WTC11 (cell line): ENCODE measurements at regions not wholly inside any gene's neighbourhood (a gene's known extent, or its start where the extent isn't known, plus 50 kb on each side); places are given as distances from the start of the nearest gene placed in this dataset.
"Not testable (repeated sequence)": the region's sequence is repeated elsewhere in the genome, so short reads cannot be mapped to it uniquely, and the experiment has no call there.

ENCODE experiments used
- ATAC-seq: fragments of 200-7000 bp; cut with Tn5 transposase; 2 replicates; pipeline ENCODE4 v1.10.0; 2021; ENCODE audit warnings: mild to moderate bottlenecking, moderate library complexity
- CTCF ChIA-PET: fragments of 300-600 bp; sonication (Branson Sonifier 250); formaldehyde crosslinking; loops from one replicate; lab custom pipeline; 2021; ENCODE audit warnings: antibody characterized with exemption; lab: Charles Lee
- POLR2A ChIA-PET: fragments of 350-600 bp; sonication (Branson Sonifier 250); formaldehyde crosslinking; loops from one replicate; lab custom pipeline; 2021; ENCODE audit warnings: antibody characterized with exemption; lab: Charles Lee
- DNase-seq: peaks from one replicate; pipeline ENCODE4 v3.0.0; 2021; ENCODE audit warnings: low spot score
- H3K27ac Mint-ChIP-seq: 2 replicates; pipeline ENCODE4 v1.8.0; 2021; ENCODE audit warnings: mixed read lengths
- H3K27me3 Mint-ChIP-seq: 2 replicates; pipeline ENCODE4 v1.8.0; 2021; ENCODE audit warnings: low read depth, mild to moderate bottlenecking, moderate library complexity, mixed read lengths
- H3K36me3 Mint-ChIP-seq: 2 replicates; pipeline ENCODE4 v1.8.0; 2021; ENCODE audit warnings: mixed read lengths
- H3K4me1 Mint-ChIP-seq: 2 replicates; pipeline ENCODE4 v1.8.0; 2022; ENCODE audit warnings: mixed read lengths
- H3K4me3 Mint-ChIP-seq: 2 replicates; pipeline ENCODE4 v1.8.0; 2021; ENCODE audit warnings: mild to moderate bottlenecking, moderate library complexity, mixed read lengths
- H3K9me3 Mint-ChIP-seq: 2 replicates; pipeline ENCODE4 v1.8.0; 2021; ENCODE audit warnings: mixed read lengths
- ARID4B ChIP-seq: sonication (generic); formaldehyde crosslinking; IDR thresholded peaks from 2 replicates; pipeline ENCODE4 v1.8.0; 2023; ENCODE audit warnings: missing genetic modification reagents, mild to moderate bottlenecking, borderline replicate concordance
- ATF2 ChIP-seq: sonication (generic); formaldehyde crosslinking; IDR thresholded peaks from 2 replicates; pipeline ENCODE4 v1.8.1; 2022; ENCODE audit warnings: low read depth, missing genetic modification reagents, borderline replicate concordance
- ATF3 ChIP-seq: sonication (generic); formaldehyde crosslinking; conservative IDR thresholded peaks from 2 replicates; pipeline ENCODE4 v1.8.1; 2022; ENCODE audit warnings: mild to moderate bottlenecking, missing genetic modification reagents
- CBFB ChIP-seq: sonication (generic); formaldehyde crosslinking; IDR thresholded peaks from 2 replicates; pipeline ENCODE4 v1.8.1; 2022; ENCODE audit warnings: mild to moderate bottlenecking, low read depth, missing genetic modification reagents
- CREM ChIP-seq: sonication (generic); formaldehyde crosslinking; IDR thresholded peaks from 2 replicates; pipeline ENCODE4 v1.8.1; 2022; ENCODE audit warnings: mild to moderate bottlenecking, missing genetic modification reagents, moderate library complexity
- GABPB1 ChIP-seq: sonication (generic); formaldehyde crosslinking; IDR thresholded peaks from 2 replicates; pipeline ENCODE4 v1.8.1; 2023; ENCODE audit warnings: mild to moderate bottlenecking, missing genetic modification reagents
- IRF2 ChIP-seq: sonication (generic); formaldehyde crosslinking; IDR thresholded peaks from 2 replicates; pipeline ENCODE4 v1.8.0; 2022; ENCODE audit warnings: low read depth, missing genetic modification reagents, borderline replicate concordance
- MXD4 ChIP-seq: fragments of 250-450 bp; sonication (Bioruptor Pico); IDR thresholded peaks from 2 replicates; pipeline ENCODE4 v1.8.0; 2021; ENCODE audit warnings: mild to moderate bottlenecking, moderate library complexity, borderline replicate concordance
- MYBL2 ChIP-seq: sonication (generic); formaldehyde crosslinking; IDR thresholded peaks from 2 replicates; pipeline ENCODE4 v1.8.1; 2023; ENCODE audit warnings: mild to moderate bottlenecking, moderate library complexity, missing genetic modification reagents
- NFE2L1 ChIP-seq: sonication (generic); formaldehyde crosslinking; IDR thresholded peaks from 2 replicates; pipeline ENCODE4 v1.8.1; 2023; ENCODE audit warnings: missing genetic modification reagents
- SOX15 ChIP-seq: fragments of 250-450 bp; sonication (Bioruptor Pico); IDR thresholded peaks from 2 replicates; pipeline ENCODE4 v1.9.0; 2021; ENCODE audit warnings: mild to moderate bottlenecking
- ZNF396 ChIP-seq: fragments of 250-450 bp; sonication (Bioruptor Pico); IDR thresholded peaks from 2 replicates; pipeline ENCODE4 v1.8.0; 2021; ENCODE audit warnings: mild to moderate bottlenecking, moderate library complexity, borderline replicate concordance
- ZNF416 ChIP-seq: fragments of 250-450 bp; sonication (Bioruptor Pico); IDR thresholded peaks from 2 replicates; pipeline ENCODE4 v1.9.0; 2021; ENCODE audit warnings: mild to moderate bottlenecking, inconsistent platforms
- ZNF532 ChIP-seq: fragments of 250-450 bp; sonication (Bioruptor Pico); IDR thresholded peaks from 2 replicates; pipeline ENCODE4 v1.9.0; 2021; ENCODE audit warnings: mild to moderate bottlenecking, borderline replicate concordance
- TF ChIP-seq, protein P1 (sequence below): sonication (generic); formaldehyde crosslinking; conservative IDR thresholded peaks from 2 replicates; pipeline ENCODE4 v1.8.1; 2023; ENCODE audit warnings: mild to moderate bottlenecking, low read depth, missing genetic modification reagents, moderate library complexity
- TF ChIP-seq, protein P2 (sequence below): sonication (generic); formaldehyde crosslinking; IDR thresholded peaks from 2 replicates; pipeline ENCODE4 v1.8.1; 2022; ENCODE audit warnings: missing genetic modification reagents, borderline replicate concordance

DNA sequence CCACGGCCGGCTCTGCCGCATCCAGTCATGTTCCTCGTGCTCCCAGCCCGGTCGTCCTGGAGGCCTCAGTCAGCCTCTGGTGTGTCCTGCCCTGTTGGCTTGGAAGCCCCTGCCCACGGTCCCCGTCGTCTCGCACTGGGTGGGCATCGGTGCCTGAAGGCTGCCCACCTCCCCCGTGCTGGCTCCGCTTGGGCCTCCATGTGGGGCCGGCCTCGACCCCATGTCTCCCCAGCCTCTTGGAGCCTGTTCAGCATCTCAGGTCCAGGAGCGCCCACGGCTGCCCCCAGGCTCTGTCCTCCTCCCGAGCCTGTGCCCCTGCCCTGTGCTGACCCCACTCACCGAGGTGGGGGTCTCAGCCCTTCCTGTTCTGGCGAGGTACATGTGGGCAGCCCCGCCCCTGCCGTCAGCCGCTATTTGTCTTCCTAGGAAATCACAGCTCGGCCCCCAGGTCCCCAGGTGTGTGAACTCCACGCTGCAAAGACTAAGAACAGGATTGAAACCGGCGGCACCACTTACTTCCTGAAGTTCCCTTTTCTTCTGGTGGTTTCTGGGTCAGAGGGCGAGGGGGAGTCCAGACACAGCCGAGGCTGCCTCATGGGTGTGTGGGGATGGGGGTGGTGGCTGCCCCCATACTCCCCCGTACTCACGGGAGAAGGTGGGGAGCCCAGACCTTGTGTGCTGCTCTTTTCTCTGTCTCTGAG lies 221.3 kb downstream of the TMEM121 start:
- CTCF ChIA-PET, H3K27ac Mint-ChIP-seq, POLR2A ChIA-PET, H3K4me3 Mint-ChIP-seq, DNase-seq, H3K4me1 Mint-ChIP-seq, ATAC-seq, H3K27me3 Mint-ChIP-seq: not testable (repeated sequence)
- peaks cover 34% of the 10 kb centered on the region for H3K36me3 Mint-ChIP-seq
- H3K9me3 Mint-ChIP-seq = peaks cover 11% of the 10 kb centered on the region

DNA sequence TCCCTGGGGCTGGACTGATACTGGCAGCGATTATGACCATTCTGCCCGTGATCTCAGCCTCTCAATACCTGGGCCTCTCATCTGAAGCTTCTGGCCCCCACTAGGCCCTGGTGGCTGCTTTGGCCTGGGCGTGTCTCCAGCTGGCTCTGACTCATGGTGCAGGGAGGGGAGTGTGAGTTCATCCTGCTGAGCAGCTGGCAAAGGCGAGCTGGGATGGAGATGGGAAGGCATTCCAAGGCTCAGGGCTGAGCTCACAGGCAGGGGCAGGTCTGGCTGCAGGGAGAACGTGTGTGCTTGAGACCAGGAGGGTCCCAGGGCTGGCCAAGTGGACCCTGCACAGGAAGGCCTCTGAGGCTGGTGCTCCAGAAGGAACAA lies 221.8 kb downstream of the TMEM121 start:
- ChIA-PET CTCF (no interaction called here), POLR2A (no interaction called here)
- Mint-ChIP-seq H3K27me3 (peaks cover 9% of the 10 kb centered on the region), H3K4me1 (no peaks in the 10 kb centered on the region), H3K4me3 (no peak overlapping the region), H3K27ac (no peak overlapping the region), H3K9me3 (peaks cover 13% of the 10 kb centered on the region), H3K36me3 (peaks cover 35% of the 10 kb centered on the region)
- no peak for ATAC-seq
- no peak for DNase-seq
- TF ChIP-seq CBFB (CRISPR knock-in tag) (no peak), CREM (CRISPR knock-in tag) (no peak), IRF2 (CRISPR knock-in tag) (no peak), ATF3 (CRISPR knock-in tag) (no peak), ZNF396 (no peak), GABPB1 (CRISPR knock-in tag) (no peak), MXD4 (CRISPR knock-in tag) (no peak), ZNF416 (no peak), NFE2L1 (no peak), ATF2 (no peak), ARID4B (CRISPR knock-in tag) (no peak), ZNF532 (CRISPR knock-in tag) (no peak), SOX15 (CRISPR knock-in tag) (no peak), MYBL2 (CRISPR knock-in tag) (no peak)
- TF ChIP-seq, protein P1, sequence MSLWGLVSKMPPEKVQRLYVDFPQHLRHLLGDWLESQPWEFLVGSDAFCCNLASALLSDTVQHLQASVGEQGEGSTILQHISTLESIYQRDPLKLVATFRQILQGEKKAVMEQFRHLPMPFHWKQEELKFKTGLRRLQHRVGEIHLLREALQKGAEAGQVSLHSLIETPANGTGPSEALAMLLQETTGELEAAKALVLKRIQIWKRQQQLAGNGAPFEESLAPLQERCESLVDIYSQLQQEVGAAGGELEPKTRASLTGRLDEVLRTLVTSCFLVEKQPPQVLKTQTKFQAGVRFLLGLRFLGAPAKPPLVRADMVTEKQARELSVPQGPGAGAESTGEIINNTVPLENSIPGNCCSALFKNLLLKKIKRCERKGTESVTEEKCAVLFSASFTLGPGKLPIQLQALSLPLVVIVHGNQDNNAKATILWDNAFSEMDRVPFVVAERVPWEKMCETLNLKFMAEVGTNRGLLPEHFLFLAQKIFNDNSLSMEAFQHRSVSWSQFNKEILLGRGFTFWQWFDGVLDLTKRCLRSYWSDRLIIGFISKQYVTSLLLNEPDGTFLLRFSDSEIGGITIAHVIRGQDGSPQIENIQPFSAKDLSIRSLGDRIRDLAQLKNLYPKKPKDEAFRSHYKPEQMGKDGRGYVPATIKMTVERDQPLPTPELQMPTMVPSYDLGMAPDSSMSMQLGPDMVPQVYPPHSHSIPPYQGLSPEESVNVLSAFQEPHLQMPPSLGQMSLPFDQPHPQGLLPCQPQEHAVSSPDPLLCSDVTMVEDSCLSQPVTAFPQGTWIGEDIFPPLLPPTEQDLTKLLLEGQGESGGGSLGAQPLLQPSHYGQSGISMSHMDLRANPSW (CRISPR knock-in tag) = no peak
- TF ChIP-seq, protein P2, sequence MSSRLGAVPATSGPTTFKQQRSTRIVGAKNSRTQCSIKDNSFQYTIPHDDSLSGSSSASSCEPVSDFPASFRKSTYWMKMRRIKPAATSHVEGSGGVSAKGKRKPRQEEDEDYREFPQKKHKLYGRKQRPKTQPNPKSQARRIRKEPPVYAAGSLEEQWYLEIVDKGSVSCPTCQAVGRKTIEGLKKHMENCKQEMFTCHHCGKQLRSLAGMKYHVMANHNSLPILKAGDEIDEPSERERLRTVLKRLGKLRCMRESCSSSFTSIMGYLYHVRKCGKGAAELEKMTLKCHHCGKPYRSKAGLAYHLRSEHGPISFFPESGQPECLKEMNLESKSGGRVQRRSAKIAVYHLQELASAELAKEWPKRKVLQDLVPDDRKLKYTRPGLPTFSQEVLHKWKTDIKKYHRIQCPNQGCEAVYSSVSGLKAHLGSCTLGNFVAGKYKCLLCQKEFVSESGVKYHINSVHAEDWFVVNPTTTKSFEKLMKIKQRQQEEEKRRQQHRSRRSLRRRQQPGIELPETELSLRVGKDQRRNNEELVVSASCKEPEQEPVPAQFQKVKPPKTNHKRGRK (CRISPR knock-in tag) = no peak
